Esophagus muscularis mucosa (tissue), 4 donors: ENCODE measurements at regions not wholly inside any gene's neighbourhood (a gene's known extent, or its start where the extent isn't known, plus 50 kb on each side); places are given as distances from the start of the nearest gene placed in this dataset.

ENCODE experiments used
- EP300 ChIP-seq: sonication (generic); formaldehyde crosslinking; IDR thresholded peaks from one replicate; pipeline ENCODE4 v1.6.1; 2017; ENCODE audit warnings: antibody characterized with exemption
- POLR2A ChIP-seq: fragments of 450-650 bp; IDR thresholded peaks from one replicate; pipeline ENCODE4 v1.6.1; 2017; ENCODE audit warnings: antibody characterized with exemption, moderate library complexity, mild to moderate bottlenecking, low read depth
- TF ChIP-seq, protein P1 (sequence below), 3 experiments: fragments of 200-600 bp in 2 of 3; fragments of 450-650 bp in 1 of 3; sonication (generic) in 2 of 3; IDR thresholded peaks; one replicate each; pipeline ENCODE4 v1.5.1; 2017 to 2019; ENCODE audit warnings: antibody characterized with exemption in 3 of 3, mild to moderate bottlenecking in 2 of 3, moderate library complexity in 1 of 3

DNA sequence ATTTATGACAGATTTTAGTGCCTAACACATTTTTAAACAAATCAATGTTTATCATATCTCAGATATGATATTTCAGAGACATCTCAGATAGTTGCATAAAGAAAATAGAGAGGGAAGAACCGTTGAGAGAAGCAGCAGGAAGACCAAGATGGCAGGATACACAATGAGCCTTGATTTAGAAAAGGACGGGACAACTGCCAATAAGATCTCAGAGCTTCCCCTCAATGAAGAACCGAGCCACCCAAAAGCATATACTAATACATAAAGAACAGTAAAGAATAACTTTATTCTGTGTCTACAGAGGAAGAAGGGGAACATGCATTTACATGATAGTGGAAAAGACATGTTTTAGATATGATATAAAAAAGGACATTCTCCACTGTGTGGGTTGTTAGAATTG, 375.9 kb upstream of the SOX5 start:
- TF ChIP-seq, protein P1, sequence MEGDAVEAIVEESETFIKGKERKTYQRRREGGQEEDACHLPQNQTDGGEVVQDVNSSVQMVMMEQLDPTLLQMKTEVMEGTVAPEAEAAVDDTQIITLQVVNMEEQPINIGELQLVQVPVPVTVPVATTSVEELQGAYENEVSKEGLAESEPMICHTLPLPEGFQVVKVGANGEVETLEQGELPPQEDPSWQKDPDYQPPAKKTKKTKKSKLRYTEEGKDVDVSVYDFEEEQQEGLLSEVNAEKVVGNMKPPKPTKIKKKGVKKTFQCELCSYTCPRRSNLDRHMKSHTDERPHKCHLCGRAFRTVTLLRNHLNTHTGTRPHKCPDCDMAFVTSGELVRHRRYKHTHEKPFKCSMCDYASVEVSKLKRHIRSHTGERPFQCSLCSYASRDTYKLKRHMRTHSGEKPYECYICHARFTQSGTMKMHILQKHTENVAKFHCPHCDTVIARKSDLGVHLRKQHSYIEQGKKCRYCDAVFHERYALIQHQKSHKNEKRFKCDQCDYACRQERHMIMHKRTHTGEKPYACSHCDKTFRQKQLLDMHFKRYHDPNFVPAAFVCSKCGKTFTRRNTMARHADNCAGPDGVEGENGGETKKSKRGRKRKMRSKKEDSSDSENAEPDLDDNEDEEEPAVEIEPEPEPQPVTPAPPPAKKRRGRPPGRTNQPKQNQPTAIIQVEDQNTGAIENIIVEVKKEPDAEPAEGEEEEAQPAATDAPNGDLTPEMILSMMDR (IDR thresholded peaks at IDR 0.05), result no peak
- TF ChIP-seq EP300, result no peak
- no peak for TF ChIP-seq POLR2A
